ENCODE measurements at regions not wholly inside any gene's neighbourhood (a gene's known extent, or its start where the extent isn't known, plus 50 kb on each side); places are given as distances from the start of the nearest gene placed in this dataset.

DNA sequence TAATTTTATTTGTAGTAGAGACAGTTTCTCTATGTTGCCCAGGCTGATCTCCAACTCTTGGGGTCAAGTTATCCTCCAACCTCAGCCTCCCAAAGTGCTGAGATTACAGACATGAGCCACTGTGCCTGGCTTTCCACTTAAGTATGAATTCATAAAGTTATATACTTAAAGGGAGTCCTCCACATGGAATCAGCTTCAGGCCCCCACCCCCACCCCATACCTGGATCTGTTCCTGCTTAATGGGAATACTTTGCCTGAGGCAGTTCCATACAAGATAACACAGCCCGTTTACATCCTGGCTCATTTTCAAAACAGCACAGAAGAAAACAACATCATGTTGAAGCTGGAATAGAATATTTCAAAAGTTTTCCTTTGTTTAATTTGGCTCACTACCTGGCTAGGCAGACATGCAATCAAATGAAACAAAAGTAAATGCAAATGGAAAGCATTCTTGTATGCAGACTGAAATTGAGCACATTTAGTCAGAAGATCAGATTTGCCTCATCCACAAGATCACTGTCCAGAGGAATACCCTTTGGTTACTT, 82.4 kb downstream of the FAT3 start:
- Mint-ChIP-seq H3K4me3 (no peak overlapping the region), H3K27ac (no peak overlapping the region), H3K27me3 (peaks cover 0 to 5% (median 0%) of the 10 kb centered on the region in 5 donors), H3K4me1 (no peaks in the 10 kb centered on the region), H3K36me3 (no peaks in the 10 kb centered on the region), H3K9me3 (peaks cover 0 to 5% (median 0%) of the 10 kb centered on the region in 11 donors)
- ChIA-PET POLR2A (no interaction called here), CTCF (no interaction called here)
- intact Hi-C loops (cut with micrococcal nuclease): no loop called here
- H3K27me3 ChIP-seq (ENCODE audit: control insufficient read depth in 2 of 2, insufficient read depth in 2 of 2, low read length in 2 of 2): no peaks in the 10 kb centered on the region
- H3K4me3 ChIP-seq (ENCODE audit: low read length): no peak overlapping the region
- H3K9me3 ChIP-seq (ENCODE audit: control insufficient read depth in 2 of 3, low read length in 3 of 3): no peaks in the 10 kb centered on the region
- no peak for DNase-seq
- no peaks in the 10 kb centered on the region for H3K4me1 ChIP-seq (ENCODE audit: control insufficient read depth in 2 of 2, insufficient read depth in 2 of 2, low read length in 2 of 2)
- no peak for ATAC-seq
- no peaks in the 10 kb centered on the region for H3K36me3 ChIP-seq (ENCODE audit: control insufficient read depth in 2 of 3, insufficient read depth in 3 of 3, low read length in 3 of 3)
- H3K27ac ChIP-seq (ENCODE audit: low read depth, low read length): no peak overlapping the region

DNA sequence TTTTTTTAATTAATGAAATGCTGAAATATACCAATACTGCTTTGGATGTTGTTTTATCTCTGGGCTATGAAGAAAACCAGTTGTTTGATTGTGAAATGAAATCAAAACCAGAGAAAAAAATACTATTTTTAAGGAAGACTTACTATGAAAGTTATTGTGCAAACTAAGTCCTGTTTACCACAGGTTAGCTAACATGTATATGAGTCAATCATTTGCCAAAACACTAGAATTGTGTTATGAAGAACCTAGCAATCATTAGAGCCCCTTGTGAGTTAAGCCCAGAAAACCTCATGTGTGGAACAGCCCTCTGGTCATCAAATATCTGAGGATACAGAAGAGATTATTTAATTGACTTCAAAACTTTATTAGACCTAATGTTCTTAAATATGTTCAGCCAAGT, 83.7 kb downstream of the FAT3 start:
- H3K9me3 Mint-ChIP-seq: peaks cover 0 to 5% (median under 1%) of the 10 kb centered on the region in 11 donors
- ChIA-PET CTCF (no interaction called here), POLR2A (no interaction called here)
- no peaks in the 10 kb centered on the region for H3K4me1 Mint-ChIP-seq
- peaks cover 0 to 5% (median 0%) of the 10 kb centered on the region in 5 donors for H3K27me3 Mint-ChIP-seq
- H3K4me3 ChIP-seq (ENCODE audit: low read length): no peak overlapping the region
- no peak overlapping the region for H3K27ac ChIP-seq (ENCODE audit: low read depth, low read length)
- H3K4me1 ChIP-seq (ENCODE audit: control insufficient read depth in 2 of 2, insufficient read depth in 2 of 2, low read length in 2 of 2): no peaks in the 10 kb centered on the region
- no peaks in the 10 kb centered on the region for H3K36me3 Mint-ChIP-seq
- H3K9me3 ChIP-seq (ENCODE audit: control insufficient read depth in 2 of 3, low read length in 3 of 3): no peaks in the 10 kb centered on the region
- no peak overlapping the region for H3K4me3 Mint-ChIP-seq
- no peak overlapping the region for H3K27ac Mint-ChIP-seq
- DNase-seq (no peak), ATAC-seq (no peak)
- H3K27me3 ChIP-seq (ENCODE audit: control insufficient read depth in 2 of 2, insufficient read depth in 2 of 2, low read length in 2 of 2): no peaks in the 10 kb centered on the region
- intact Hi-C loops (cut with micrococcal nuclease): no loop called here
- H3K36me3 ChIP-seq (ENCODE audit: control insufficient read depth in 2 of 3, insufficient read depth in 3 of 3, low read length in 3 of 3): no peaks in the 10 kb centered on the region

GRCh38 chr11:92311616-92312449, 87.2 kb downstream of the FAT3 start:
- ATAC-seq: no peak
- no peak overlapping the region for H3K27ac ChIP-seq (ENCODE audit: low read depth, low read length)
- H3K9me3 ChIP-seq (ENCODE audit: control insufficient read depth in 2 of 3, low read length in 3 of 3): no peaks in the 10 kb centered on the region
- H3K4me1 ChIP-seq (ENCODE audit: control insufficient read depth in 2 of 2, insufficient read depth in 2 of 2, low read length in 2 of 2): no peaks in the 10 kb centered on the region
- Mint-ChIP-seq H3K27ac (no peak overlapping the region), H3K9me3 (peaks cover 0 to 1% (median 0%) of the 10 kb centered on the region in 11 donors), H3K4me1 (no peaks in the 10 kb centered on the region), H3K4me3 (no peak overlapping the region), H3K36me3 (no peaks in the 10 kb centered on the region), H3K27me3 (peaks cover 0 to 5% (median 0%) of the 10 kb centered on the region in 5 donors)
- no peaks in the 10 kb centered on the region for H3K36me3 ChIP-seq (ENCODE audit: control insufficient read depth in 2 of 3, insufficient read depth in 3 of 3, low read length in 3 of 3)
- H3K4me3 ChIP-seq (ENCODE audit: low read length): no peak overlapping the region
- POLR2A ChIA-PET: no interaction called here
- intact Hi-C loops (cut with micrococcal nuclease): no loop called here
- no peak for DNase-seq
- CTCF ChIA-PET: no interaction called here
- H3K27me3 ChIP-seq (ENCODE audit: control insufficient read depth in 2 of 2, insufficient read depth in 2 of 2, low read length in 2 of 2): no peaks in the 10 kb centered on the region

- ChIA-PET CTCF (no interaction called here), POLR2A (no interaction called here)
- intact Hi-C loops (cut with micrococcal nuclease): no loop called here
- no peak overlapping the region for H3K27ac Mint-ChIP-seq
- H3K4me3 Mint-ChIP-seq: no peak overlapping the region
- no peaks in the 10 kb centered on the region for H3K4me1 Mint-ChIP-seq
- Histone ChIP-seq H3K27me3 (ENCODE audit: control insufficient read depth in 2 of 2, insufficient read depth in 2 of 2, low read length in 2 of 2) (no peaks in the 10 kb centered on the region), H3K36me3 (ENCODE audit: control insufficient read depth in 2 of 3, insufficient read depth in 3 of 3, low read length in 3 of 3) (no peaks in the 10 kb centered on the region), H3K27ac (ENCODE audit: low read depth, low read length) (no peak overlapping the region), H3K4me1 (ENCODE audit: control insufficient read depth in 2 of 2, insufficient read depth in 2 of 2, low read length in 2 of 2) (no peaks in the 10 kb centered on the region), H3K9me3 (ENCODE audit: control insufficient read depth in 2 of 3, low read length in 3 of 3) (no peaks in the 10 kb centered on the region), H3K4me3 (ENCODE audit: low read length) (no peak overlapping the region)
- no peaks in the 10 kb centered on the region for H3K36me3 Mint-ChIP-seq
- H3K9me3 Mint-ChIP-seq: peaks cover 0 to 1% (median 0%) of the 10 kb centered on the region in 11 donors
- no peak for DNase-seq
- no peak for ATAC-seq
- peaks cover 0 to 5% (median 0%) of the 10 kb centered on the region in 5 donors for H3K27me3 Mint-ChIP-seq
These were observed 89.2 kb downstream of the FAT3 start for GRCh38 chr11:92313784-92314183.

GRCh38 chr11:92314499-92314898, 89.9 kb downstream of the FAT3 start:
- ATAC-seq: no peak
- peaks cover 0 to 5% (median 0%) of the 10 kb centered on the region in 5 donors for H3K27me3 Mint-ChIP-seq
- no peak overlapping the region for H3K4me3 Mint-ChIP-seq
- H3K9me3 Mint-ChIP-seq: peaks cover 0 to 4% (median 0%) of the 10 kb centered on the region in 11 donors
- no peaks in the 10 kb centered on the region for H3K36me3 ChIP-seq (ENCODE audit: control insufficient read depth in 2 of 3, insufficient read depth in 3 of 3, low read length in 3 of 3)
- no peak overlapping the region for H3K27ac Mint-ChIP-seq
- POLR2A ChIA-PET: no interaction called here
- no peaks in the 10 kb centered on the region for H3K27me3 ChIP-seq (ENCODE audit: control insufficient read depth in 2 of 2, insufficient read depth in 2 of 2, low read length in 2 of 2)
- H3K4me1 ChIP-seq (ENCODE audit: control insufficient read depth in 2 of 2, insufficient read depth in 2 of 2, low read length in 2 of 2): no peaks in the 10 kb centered on the region
- H3K36me3 Mint-ChIP-seq: no peaks in the 10 kb centered on the region
- CTCF ChIA-PET: no interaction called here
- intact Hi-C loops (cut with micrococcal nuclease): no loop called here
- no peak for DNase-seq
- no peaks in the 10 kb centered on the region for H3K4me1 Mint-ChIP-seq
- no peaks in the 10 kb centered on the region for H3K9me3 ChIP-seq (ENCODE audit: control insufficient read depth in 2 of 3, low read length in 3 of 3)
- no peak overlapping the region for H3K4me3 ChIP-seq (ENCODE audit: low read length)
- no peak overlapping the region for H3K27ac ChIP-seq (ENCODE audit: low read depth, low read length)

- intact Hi-C loops (cut with micrococcal nuclease): no loop called here
- Histone ChIP-seq H3K9me3 (ENCODE audit: control insufficient read depth in 2 of 3, low read length in 3 of 3) (no peaks in the 10 kb centered on the region), H3K4me1 (ENCODE audit: control insufficient read depth in 2 of 2, insufficient read depth in 2 of 2, low read length in 2 of 2) (no peaks in the 10 kb centered on the region), H3K27me3 (ENCODE audit: control insufficient read depth in 2 of 2, insufficient read depth in 2 of 2, low read length in 2 of 2) (no peaks in the 10 kb centered on the region), H3K27ac (ENCODE audit: low read depth, low read length) (no peak overlapping the region), H3K4me3 (ENCODE audit: low read length) (no peak overlapping the region), H3K36me3 (ENCODE audit: control insufficient read depth in 2 of 3, insufficient read depth in 3 of 3, low read length in 3 of 3) (no peaks in the 10 kb centered on the region)
- Mint-ChIP-seq H3K36me3 (no peaks in the 10 kb centered on the region), H3K4me1 (no peaks in the 10 kb centered on the region), H3K4me3 (no peak overlapping the region), H3K27me3 (peaks cover 0 to 2% (median 0%) of the 10 kb centered on the region in 5 donors), H3K27ac (no peak overlapping the region), H3K9me3 (peaks cover 0 to 6% (median 1%) of the 10 kb centered on the region in 11 donors)
- ChIA-PET POLR2A (no interaction called here), CTCF (no interaction called here)
- DNase-seq: no peak
- no peak for ATAC-seq
These were observed 91.6 kb downstream of the FAT3 start for GRCh38 chr11:92316106-92316809.

Data from naive thymus-derived CD4-positive, alpha-beta T cell (primary cell).